Esophagus squamous epithelium (tissue), 5 donors: ENCODE measurements at regions not wholly inside any gene's neighbourhood (a gene's known extent, or its start where the extent isn't known, plus 50 kb on each side); places are given as distances from the start of the nearest gene placed in this dataset.
"Not testable (repeated sequence)": the region's sequence is repeated elsewhere in the genome, so short reads cannot be mapped to it uniquely, and the experiment has no call there.

Experiments used
- DNase-seq: peaks from one replicate; lab custom pipeline; 2025; lab: John Stamatoyannopoulos, UW
- H3K27ac ChIP-seq, 4 donors: fragments of 200-600 bp; sonication (generic); one replicate each; pipeline ENCODE4 v1.5.1; 2016 to 2019; ENCODE audit warnings: mild to moderate bottlenecking in 1 of 4
- H3K27me3 ChIP-seq, 4 donors: fragments of 200-600 bp; sonication (generic); 1 replicate in 3 of 4; 2 replicates in 1 of 4; pipeline versions ENCODE4 v1.5.1 to v1.6.0; 2017 to 2021; ENCODE audit warnings: antibody characterized with exemption in 1 of 4
- H3K36me3 ChIP-seq, 3 donors: fragments of 200-600 bp; sonication (generic); one replicate each; pipeline ENCODE4 v1.5.1; 2016 to 2019
- H3K4me1 ChIP-seq, 3 donors: fragments of 200-600 bp; sonication (generic); one replicate each; pipeline ENCODE4 v1.5.1; 2017 to 2019
- H3K4me3 ChIP-seq, 4 donors: fragments of 200-600 bp; sonication (generic); 1 replicate in 3 of 4; 2 replicates in 1 of 4; pipeline ENCODE4 v1.5.1; 2016 to 2019; ENCODE audit warnings: mild to moderate bottlenecking in 2 of 4, moderate library complexity in 1 of 4
- H3K9me3 ChIP-seq, 3 donors: fragments of 200-600 bp; sonication (generic); one replicate each; pipeline ENCODE4 v1.5.1; 2016 to 2019
- CTCF ChIP-seq, 6 experiments: fragments of 450-650 bp in 4 of 6; fragments of 200-600 bp in 2 of 6; sonication (generic) in 2 of 6; IDR thresholded peaks; one replicate each; pipeline ENCODE4 v1.5.1; 2016 to 2019; ENCODE audit warnings: antibody characterized with exemption in 6 of 6, mild to moderate bottlenecking in 4 of 6, moderate library complexity in 4 of 6
- POLR2A ChIP-seq, 4 donors: fragments of 450-650 bp; IDR thresholded peaks; one replicate each; pipeline ENCODE4 v1.6.1; 2017; ENCODE audit warnings: antibody characterized with exemption in 4 of 4, mild to moderate bottlenecking in 4 of 4, moderate library complexity in 3 of 4
- WGBS, 2 donors: methylation state at CpG; one replicate each; pipeline ENCODE4 v1.1.5; 2018; 5-methylcytosine and 5-hydroxymethylcytosine counted together
- intact Hi-C: fragments of 100-400 bp; cut with DNase I; formaldehyde crosslinking; loops from one replicate; pipeline ENCODE4 v1.15.0; 2022
- donor health status: DM: yes; HTN: yes; CAD: no.

DNA sequence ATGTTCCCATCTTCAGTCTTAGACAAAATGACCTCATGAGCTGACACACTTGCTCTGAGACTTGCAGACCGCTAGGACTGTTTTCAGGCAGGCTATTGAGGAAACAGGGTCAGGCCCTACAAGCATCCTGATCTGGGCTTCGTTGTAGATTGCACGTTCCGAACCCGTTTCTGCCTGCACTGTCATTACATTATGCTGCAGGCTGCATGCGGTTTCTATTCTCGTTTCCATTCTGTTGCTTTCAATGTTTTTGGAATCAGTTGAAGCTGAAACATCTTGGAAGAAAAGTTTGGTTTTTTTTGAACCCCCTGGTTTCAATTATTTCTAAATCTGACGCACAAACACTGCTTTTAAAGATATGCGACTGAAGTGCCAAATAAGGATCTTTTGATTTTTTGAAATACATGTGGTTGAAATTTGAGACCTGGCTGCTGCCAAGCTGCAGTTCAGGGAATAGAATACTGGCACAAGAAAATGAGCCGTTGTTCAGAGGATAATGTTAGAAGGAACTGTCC, 716.1 kb upstream of the INTU start:
- TF ChIP-seq CTCF (IDR thresholded peaks at IDR 0.05) (no peak), POLR2A (IDR thresholded peaks at IDR 0.05) (no peak)
- H3K36me3 ChIP-seq, result no peaks in the 10 kb centered on the region
- intact Hi-C loops, result no loop called here
- H3K27me3 ChIP-seq, result no peaks in the 10 kb centered on the region
- peaks cover 0 to 10% (median 0%) of the 10 kb centered on the region in 3 donors for H3K4me1 ChIP-seq
- 23 to 42% methylated on average over 10 of the region's 10 CpGs for WGBS, 2 donors
- H3K27ac ChIP-seq, result no peak overlapping the region
- no peaks in the 10 kb centered on the region for H3K9me3 ChIP-seq
- DNase-seq, result no peak
- H3K4me3 ChIP-seq, result no peak overlapping the region

GRCh38 chr4:126922328-126922938, 710.3 kb upstream of the INTU start:
- intact Hi-C loops, H3K36me3 ChIP-seq, H3K27me3 ChIP-seq, H3K27ac ChIP-seq, H3K9me3 ChIP-seq, H3K4me3 ChIP-seq, H3K4me1 ChIP-seq, DNase-seq: not testable (repeated sequence)
- WGBS, 2 donors, result 82 to 90% methylated on average over 3 of the region's 3 CpGs

DNA sequence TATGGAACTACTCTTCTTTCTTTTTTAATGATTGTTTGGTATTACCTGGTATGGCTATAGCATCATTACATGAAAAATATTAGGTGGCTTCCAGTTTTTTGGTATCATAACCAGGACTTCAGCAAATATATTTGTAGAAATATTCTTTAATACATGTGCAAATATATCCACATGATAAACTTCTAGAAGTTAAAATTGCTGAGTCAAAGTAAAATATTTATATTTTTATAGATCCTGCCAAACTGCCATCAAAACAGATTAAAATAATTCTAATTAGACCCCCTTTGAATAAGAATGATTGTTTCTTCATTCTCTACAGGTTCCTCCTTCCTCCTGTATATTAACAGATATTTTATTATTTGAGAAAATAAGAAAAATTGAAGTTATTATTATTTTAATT, 708.5 kb upstream of the INTU start:
- intact Hi-C loops, result no loop called here
- Histone ChIP-seq H3K4me1 (no peaks in the 10 kb centered on the region), H3K27me3 (no peaks in the 10 kb centered on the region), H3K9me3 (peaks cover 0 to 7% (median 0%) of the 10 kb centered on the region in 3 donors), H3K4me3 (no peak overlapping the region), H3K27ac (no peak overlapping the region), H3K36me3 (no peaks in the 10 kb centered on the region)
- DNase-seq, result no peak
- TF ChIP-seq POLR2A (IDR thresholded peaks at IDR 0.05), result no peak
- no peak for TF ChIP-seq CTCF (IDR thresholded peaks at IDR 0.05)

- WGBS, 2 donors, result 71 to 83% methylated on average over 1 of the region's 4 CpGs
- H3K9me3 ChIP-seq, H3K4me3 ChIP-seq, DNase-seq, intact Hi-C loops, H3K27me3 ChIP-seq, H3K4me1 ChIP-seq, H3K36me3 ChIP-seq, H3K27ac ChIP-seq: not testable (repeated sequence)
Observed at GRCh38 chr4:126930059-126930458, 702.7 kb upstream of the INTU start.

DNA sequence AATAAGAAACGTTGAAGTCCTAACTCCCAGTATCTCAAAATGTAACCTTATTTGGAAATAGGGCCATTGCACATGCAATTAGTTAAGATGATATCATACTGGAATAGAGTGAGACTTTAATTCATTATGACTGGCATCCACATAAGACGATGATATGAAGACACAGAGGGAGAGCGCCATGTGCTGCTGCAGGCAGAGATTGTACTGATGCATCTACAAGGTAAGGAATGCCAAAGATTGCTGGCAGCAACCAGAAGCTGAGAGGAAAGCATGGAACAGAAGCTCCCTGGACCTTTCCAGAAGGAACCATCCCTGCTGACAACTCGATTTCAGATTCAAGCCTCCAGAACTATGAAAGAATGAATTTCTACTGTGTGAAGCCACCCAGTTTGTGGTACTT, 697.0 kb upstream of the INTU start:
- Histone ChIP-seq H3K36me3 (no peaks in the 10 kb centered on the region), H3K4me1 (no peaks in the 10 kb centered on the region), H3K27ac (no peak overlapping the region), H3K27me3 (no peaks in the 10 kb centered on the region), H3K4me3 (no peak overlapping the region), H3K9me3 (no peaks in the 10 kb centered on the region)
- no peak for TF ChIP-seq CTCF (IDR thresholded peaks at IDR 0.05)
- no peak for TF ChIP-seq POLR2A (IDR thresholded peaks at IDR 0.05)
- DNase-seq, result no peak
- intact Hi-C loops, result no loop called here
- 83 to 85% methylated on average over 4 of the region's 4 CpGs for WGBS, 2 donors

DNA sequence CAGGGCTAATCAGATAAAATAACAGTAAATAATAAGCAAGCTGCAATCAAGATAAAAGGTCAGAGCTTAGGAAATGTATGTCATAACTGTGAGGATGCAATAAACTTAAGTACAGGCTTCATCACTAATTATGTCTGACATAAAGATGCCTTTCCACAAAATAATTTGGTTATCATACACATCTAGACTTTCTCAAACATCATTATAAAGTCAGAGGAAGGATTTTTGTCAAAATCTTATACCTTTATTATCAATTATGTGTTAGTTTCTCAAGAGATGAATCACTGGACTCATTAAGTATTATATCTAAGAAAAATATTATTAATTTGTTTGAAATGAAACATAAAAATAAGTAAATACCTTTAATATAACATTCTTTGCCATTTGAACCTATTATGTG, 695.4 kb upstream of the INTU start:
- Histone ChIP-seq H3K9me3 (no peaks in the 10 kb centered on the region), H3K27me3 (no peaks in the 10 kb centered on the region), H3K27ac (no peak overlapping the region), H3K4me1 (no peaks in the 10 kb centered on the region), H3K4me3 (no peak overlapping the region), H3K36me3 (no peaks in the 10 kb centered on the region)
- TF ChIP-seq POLR2A (IDR thresholded peaks at IDR 0.05), result no peak
- TF ChIP-seq CTCF (IDR thresholded peaks at IDR 0.05), result no peak
- DNase-seq, result no peak
- intact Hi-C loops, result no loop called here
